G401 (cell line): ENCODE measurements at regions not wholly inside any gene's neighbourhood (a gene's known extent, or its start where the extent isn't known, plus 50 kb on each side); places are given as distances from the start of the nearest gene placed in this dataset.
"Not testable (repeated sequence)": the region's sequence is repeated elsewhere in the genome, so short reads cannot be mapped to it uniquely, and the experiment has no call there.

Source experiments
- DNase-seq: peaks from one replicate; pipeline ENCODE4 v3.0.0-alpha.2; 2015; ENCODE audit warnings: low spot score
- in situ Hi-C: cut with HindIII; loops from 2 replicates; pipeline ENCODE4 v1.10.0; 2016; ENCODE audit warnings: low sequenced_read_pairs, mixed read lengths

GRCh38 chr9:108259917-108260675 is 595.7 kb downstream of the ACTL7B start:
- in situ Hi-C loops: no loop called here
- DNase-seq: no peak

GRCh38 chr9:108258640-108259039 is 597.1 kb downstream of the ACTL7B start:
- DNase-seq: no peak
- in situ Hi-C loops: no loop called here

GRCh38 chr9:108257382-108257781 is 598.4 kb downstream of the ACTL7B start:
- DNase-seq: no peak
- in situ Hi-C loops: no loop called here

- in situ Hi-C loops: no loop called here
- DNase-seq: no peak
Observed at GRCh38 chr9:108254236-108254635, 601.5 kb downstream of the ACTL7B start.

GRCh38 chr9:108247391-108247790 is 608.4 kb downstream of the ACTL7B start:
- DNase-seq, in situ Hi-C loops: not testable (repeated sequence)

- in situ Hi-C loops: no loop called here
- DNase-seq: no peak
Observed at GRCh38 chr9:108245901-108246300, 609.9 kb downstream of the ACTL7B start.

- in situ Hi-C loops: no loop called here
Observed at GRCh38 chr9:108245331-108245730, 610.5 kb downstream of the ACTL7B start.

GRCh38 chr9:108244686-108245085 is 611.1 kb downstream of the ACTL7B start:
- in situ Hi-C loops: no loop called here
- no peak for DNase-seq

More at GRCh38 chr9:108245331-108245730, 610.5 kb downstream of the ACTL7B start:
- DNase-seq: no peak

GRCh38 chr9:108241384-108242073 is 614.3 kb downstream of the ACTL7B start:
- in situ Hi-C loops: no loop called here
- DNase-seq: no peak

GRCh38 chr9:108239696-108240321 is 616.0 kb downstream of the ACTL7B start:
- no peak for DNase-seq
- in situ Hi-C loops: no loop called here

- in situ Hi-C loops: no loop called here
- DNase-seq: no peak
Observed at GRCh38 chr9:108235609-108236008, 620.2 kb downstream of the ACTL7B start.

GRCh38 chr9:108234811-108235210 is 621.0 kb downstream of the ACTL7B start:
- no peak for DNase-seq
- in situ Hi-C loops: no loop called here

GRCh38 chr9:108225149-108225800 is 630.5 kb downstream of the ACTL7B start:
- DNase-seq: no peak
- in situ Hi-C loops: no loop called here

GRCh38 chr9:108224716-108225115 is 631.1 kb downstream of the ACTL7B start:
- in situ Hi-C loops: no loop called here
- DNase-seq: no peak

- no peak for DNase-seq
- in situ Hi-C loops: no loop called here
Observed at GRCh38 chr9:108219664-108220063, 636.1 kb downstream of the ACTL7B start.

- in situ Hi-C loops: no loop called here
- DNase-seq: no peak
Observed at GRCh38 chr9:108217431-108218349, 638.1 kb downstream of the ACTL7B start.

GRCh38 chr9:108213511-108213910 is 642.3 kb downstream of the ACTL7B start:
- in situ Hi-C loops: no loop called here
- no peak for DNase-seq

GRCh38 chr9:108212184-108212583 is 643.6 kb downstream of the ACTL7B start:
- no peak for DNase-seq
- in situ Hi-C loops: no loop called here

GRCh38 chr9:108211411-108211955 is 644.3 kb downstream of the ACTL7B start:
- in situ Hi-C loops: no loop called here
- DNase-seq: no peak
